HG03442 (cell line): ENCODE measurements at regions not wholly inside any gene's neighbourhood (a gene's known extent, or its start where the extent isn't known, plus 50 kb on each side); places are given as distances from the start of the nearest gene placed in this dataset.

ENCODE experiments used
- ATAC-seq: cut with Tn5 transposase; IDR thresholded peaks from one replicate; pipeline ENCODE4 v1.9.1; 2021; ENCODE audit warnings: mild to moderate bottlenecking, moderate library complexity; ENCODE audit not compliant: unreplicated experiment

GRCh38 chr6:121499666-121500065 is 64.2 kb downstream of the GJA1 start:
- ATAC-seq = no peak

- ATAC-seq = no peak
These were observed 68.1 kb downstream of the GJA1 start for GRCh38 chr6:121503589-121503991.

GRCh38 chr6:121504227-121504626 is 68.8 kb downstream of the GJA1 start:
- peak; percentile 41 for ATAC-seq

- no peak for ATAC-seq
These were observed 69.8 kb downstream of the GJA1 start for GRCh38 chr6:121505284-121505683.

GRCh38 chr6:121506761-121507754 is 71.6 kb downstream of the GJA1 start:
- no peak for ATAC-seq

- no peak for ATAC-seq
These were observed 75.2 kb downstream of the GJA1 start for GRCh38 chr6:121510568-121511177.

- no peak for ATAC-seq
These were observed 80.3 kb downstream of the GJA1 start for GRCh38 chr6:121515630-121516265.

- no peak for ATAC-seq
These were observed 80.9 kb downstream of the GJA1 start for GRCh38 chr6:121516331-121516730.

GRCh38 chr6:121520337-121521163 is 85.1 kb downstream of the GJA1 start:
- ATAC-seq = no peak

GRCh38 chr6:121521164-121521555 is 85.7 kb downstream of the GJA1 start:
- no peak for ATAC-seq

GRCh38 chr6:121522265-121522664 is 86.8 kb downstream of the GJA1 start:
- ATAC-seq = no peak

GRCh38 chr6:121522771-121523386 is 87.4 kb downstream of the GJA1 start:
- no peak for ATAC-seq

- no peak for ATAC-seq
These were observed 88.2 kb downstream of the GJA1 start for GRCh38 chr6:121523628-121524027.

GRCh38 chr6:121526282-121526681 is 90.8 kb downstream of the GJA1 start:
- no peak for ATAC-seq

- ATAC-seq = no peak
These were observed 96.3 kb downstream of the GJA1 start for GRCh38 chr6:121531658-121532169.

- ATAC-seq = no peak
These were observed 97.9 kb downstream of the GJA1 start for GRCh38 chr6:121533321-121533841.

- ATAC-seq = no peak
These were observed 100.3 kb downstream of the GJA1 start for GRCh38 chr6:121535777-121536176.

- ATAC-seq = no peak
These were observed 100.9 kb downstream of the GJA1 start for GRCh38 chr6:121536345-121536744.

- no peak for ATAC-seq
These were observed 104.0 kb downstream of the GJA1 start for GRCh38 chr6:121539439-121539838.

GRCh38 chr6:121540210-121540609 is 104.8 kb downstream of the GJA1 start:
- ATAC-seq = no peak
